ENCODE measurements at regions not wholly inside any gene's neighbourhood (a gene's known extent, or its start where the extent isn't known, plus 50 kb on each side); places are given as distances from the start of the nearest gene placed in this dataset.

GRCh38 chr5:156251076-156251475 lies 75.9 kb upstream of the SGCD start:
- no peak overlapping the region for H3K9ac ChIP-seq (ENCODE audit: low read depth in 1 of 2, low read length in 2 of 2)
- H3K27me3 ChIP-seq (ENCODE audit: control insufficient read depth in 4 of 4, insufficient read depth in 4 of 4, low read length in 3 of 4), result no peaks in the 10 kb centered on the region
- no peak overlapping the region for H3K4me3 ChIP-seq (ENCODE audit: low read depth in 1 of 3, low read length in 3 of 3)
- H3K9me3 ChIP-seq (ENCODE audit: control insufficient read depth in 4 of 4, low read length in 3 of 4), result no peaks in the 10 kb centered on the region
- no peak for DNase-seq (ENCODE audit: low spot score)
- no peak for TF ChIP-seq FOXA1 (IDR thresholded peaks at IDR 0.05)
- no peak for TF ChIP-seq HNF4G (IDR thresholded peaks at IDR 0.05)
- TF ChIP-seq FOXA2 (IDR thresholded peaks at IDR 0.05), result no peak
- TF ChIP-seq JUND (IDR thresholded peaks at IDR 0.05), result no peak
- TF ChIP-seq SP1 (IDR thresholded peaks at IDR 0.05), result no peak
- no peak for TF ChIP-seq EGR1 (IDR thresholded peaks at IDR 0.05; ENCODE audit: low read depth in 2 of 2)
- no peak for TF ChIP-seq NR2F2 (IDR thresholded peaks at IDR 0.05)
- no peak for TF ChIP-seq RXRA (IDR thresholded peaks at IDR 0.05)
- TF ChIP-seq HNF4A (conservative IDR thresholded peaks at IDR 0.05), result no peak
- no peak for TF ChIP-seq TAF1 (conservative IDR thresholded peaks at IDR 0.05)
- H3K36me3 ChIP-seq (ENCODE audit: control insufficient read depth in 4 of 4, insufficient read depth in 3 of 4, low read depth in 1 of 4, low read length in 3 of 4), result no peaks in the 10 kb centered on the region
- 49% methylated on average over 1 of the region's 1 CpG for WGBS
- H3K4me1 ChIP-seq (ENCODE audit: control insufficient read depth in 4 of 4, insufficient read depth in 4 of 4, low read length in 3 of 4), result no peaks in the 10 kb centered on the region
- H3K27ac ChIP-seq (ENCODE audit: low read depth in 1 of 2, low read length in 2 of 2), result no peak overlapping the region

DNA sequence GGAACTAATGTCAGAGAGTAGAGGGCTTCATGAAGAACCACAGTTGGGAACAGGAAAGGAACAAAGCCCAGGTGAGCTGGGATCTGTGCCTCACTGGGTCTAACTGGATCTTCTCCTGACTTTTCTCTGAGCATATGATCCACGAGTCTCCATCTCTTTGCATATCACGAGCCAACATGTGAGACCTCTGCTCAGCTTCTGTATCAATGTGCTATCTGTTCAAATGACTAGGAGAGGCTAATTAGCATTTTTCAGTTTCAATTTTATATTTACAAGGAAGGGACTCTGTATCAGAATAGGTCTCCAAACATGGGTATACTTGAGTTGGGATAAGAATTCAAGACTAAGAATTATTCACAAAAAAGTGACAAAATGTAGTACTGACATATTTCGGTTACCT lies 73.8 kb upstream of the SGCD start:
- 87% methylated on average over 3 of the region's 3 CpGs for WGBS
- Histone ChIP-seq H3K4me1 (ENCODE audit: control insufficient read depth in 4 of 4, insufficient read depth in 4 of 4, low read length in 3 of 4) (no peaks in the 10 kb centered on the region), H3K9ac (ENCODE audit: low read depth in 1 of 2, low read length in 2 of 2) (no peak overlapping the region), H3K9me3 (ENCODE audit: control insufficient read depth in 4 of 4, low read length in 3 of 4) (no peaks in the 10 kb centered on the region), H3K27ac (ENCODE audit: low read depth in 1 of 2, low read length in 2 of 2) (no peak overlapping the region), H3K27me3 (ENCODE audit: control insufficient read depth in 4 of 4, insufficient read depth in 4 of 4, low read length in 3 of 4) (no peaks in the 10 kb centered on the region), H3K4me3 (ENCODE audit: low read depth in 1 of 3, low read length in 3 of 3) (no peak overlapping the region), H3K36me3 (ENCODE audit: control insufficient read depth in 4 of 4, insufficient read depth in 3 of 4, low read depth in 1 of 4, low read length in 3 of 4) (no peaks in the 10 kb centered on the region)
- no peak for TF ChIP-seq SP1 (IDR thresholded peaks at IDR 0.05)
- TF ChIP-seq RAD21 (IDR thresholded peaks at IDR 0.05), result no peak
- TF ChIP-seq EGR1 (IDR thresholded peaks at IDR 0.05; ENCODE audit: low read depth in 2 of 2), result no peak
- no peak for TF ChIP-seq GABPA (IDR thresholded peaks at IDR 0.05 in 1 of 2, conservative IDR thresholded peaks at IDR 0.05 in 1 of 2)
- no peak for TF ChIP-seq TAF1 (conservative IDR thresholded peaks at IDR 0.05)
- no peak for TF ChIP-seq ZBTB33 (IDR thresholded peaks at IDR 0.05)
- TF ChIP-seq, protein P1, sequence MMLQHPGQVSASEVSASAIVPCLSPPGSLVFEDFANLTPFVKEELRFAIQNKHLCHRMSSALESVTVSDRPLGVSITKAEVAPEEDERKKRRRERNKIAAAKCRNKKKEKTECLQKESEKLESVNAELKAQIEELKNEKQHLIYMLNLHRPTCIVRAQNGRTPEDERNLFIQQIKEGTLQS (IDR thresholded peaks at IDR 0.05), result no peak
- no peak for TF ChIP-seq JUND (IDR thresholded peaks at IDR 0.05)
- DNase-seq (ENCODE audit: low spot score), result no peak

DNA sequence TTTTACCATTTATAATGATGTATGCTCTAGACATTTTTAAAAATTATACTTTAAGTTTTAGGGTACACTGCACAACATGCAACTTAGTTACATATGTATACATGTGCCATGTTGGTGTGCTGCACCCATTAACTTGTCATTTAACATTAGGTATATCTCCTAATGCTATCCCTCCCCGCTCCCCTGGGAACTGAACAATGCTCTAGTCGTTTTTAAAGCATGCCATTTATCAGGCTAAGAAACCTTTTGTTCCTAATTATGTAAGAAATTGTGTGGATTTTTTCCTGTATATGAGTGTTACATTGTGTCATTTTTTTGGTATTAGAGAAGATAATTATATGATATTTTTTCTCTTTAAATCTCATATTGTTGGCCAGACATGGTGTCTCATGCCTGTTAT lies 72.8 kb upstream of the SGCD start:
- no peak overlapping the region for H3K27ac ChIP-seq (ENCODE audit: low read depth in 1 of 2, low read length in 2 of 2)
- no peaks in the 10 kb centered on the region for H3K27me3 ChIP-seq (ENCODE audit: control insufficient read depth in 4 of 4, insufficient read depth in 4 of 4, low read length in 3 of 4)
- H3K4me1 ChIP-seq (ENCODE audit: control insufficient read depth in 4 of 4, insufficient read depth in 4 of 4, low read length in 3 of 4), result no peaks in the 10 kb centered on the region
- DNase-seq (ENCODE audit: low spot score), result no peak
- 44% methylated on average over 2 of the region's 2 CpGs for WGBS
- no peak overlapping the region for H3K4me3 ChIP-seq (ENCODE audit: low read depth in 1 of 3, low read length in 3 of 3)
- H3K36me3 ChIP-seq (ENCODE audit: control insufficient read depth in 4 of 4, insufficient read depth in 3 of 4, low read depth in 1 of 4, low read length in 3 of 4), result no peaks in the 10 kb centered on the region
- no peak for TF ChIP-seq HNF4A (conservative IDR thresholded peaks at IDR 0.05)
- TF ChIP-seq RAD21 (IDR thresholded peaks at IDR 0.05), result no peak
- TF ChIP-seq ZBTB33 (IDR thresholded peaks at IDR 0.05), result no peak
- H3K9ac ChIP-seq (ENCODE audit: low read depth in 1 of 2, low read length in 2 of 2), result no peak overlapping the region
- H3K9me3 ChIP-seq (ENCODE audit: control insufficient read depth in 4 of 4, low read length in 3 of 4), result no peaks in the 10 kb centered on the region

Measured in liver (tissue), 7 donors.